ENCODE measurements at regions not wholly inside any gene's neighbourhood (a gene's known extent, or its start where the extent isn't known, plus 50 kb on each side); places are given as distances from the start of the nearest gene placed in this dataset.

DNA sequence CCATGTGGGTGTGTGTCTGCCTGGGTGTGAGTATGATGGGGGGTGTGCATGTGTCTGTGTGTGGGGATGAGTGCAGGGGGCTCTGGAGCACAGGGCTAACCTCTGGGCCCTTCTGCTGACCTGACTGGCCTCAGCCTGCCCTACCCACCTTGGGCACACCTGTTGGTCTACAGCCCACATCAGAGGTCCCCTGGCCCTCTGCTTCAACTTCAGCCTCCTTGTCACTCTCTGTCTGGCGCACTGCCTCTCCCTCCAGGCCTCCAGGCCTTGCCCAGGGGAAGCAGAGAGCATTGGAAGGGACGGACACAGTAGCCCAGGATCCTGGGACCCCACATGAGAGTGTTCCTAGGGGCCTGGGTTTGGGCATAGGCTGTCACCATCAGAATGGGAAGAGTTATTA is 115.4 kb downstream of the EFNB1 start:
- no peak for DNase-seq

DNA sequence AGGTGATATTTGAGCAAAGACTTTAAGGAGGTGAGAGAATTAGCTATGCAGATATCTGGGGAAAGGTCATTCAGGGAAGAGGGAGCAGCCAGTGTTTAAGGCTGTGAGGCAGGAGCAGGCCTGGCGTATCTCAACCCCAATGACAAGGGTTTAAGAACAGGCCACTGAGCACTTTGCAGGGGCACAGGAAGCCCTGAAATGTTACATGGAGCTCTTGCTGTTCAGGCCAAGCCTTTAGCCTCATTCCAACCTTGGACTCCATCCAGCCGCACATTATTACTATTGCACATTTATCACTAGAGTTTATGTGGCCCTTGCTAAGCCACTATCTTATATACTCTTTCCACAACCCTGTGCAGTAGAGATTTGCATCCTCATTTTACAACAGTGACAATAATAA is 114.0 kb downstream of the EFNB1 start:
- DNase-seq = no peak

DNA sequence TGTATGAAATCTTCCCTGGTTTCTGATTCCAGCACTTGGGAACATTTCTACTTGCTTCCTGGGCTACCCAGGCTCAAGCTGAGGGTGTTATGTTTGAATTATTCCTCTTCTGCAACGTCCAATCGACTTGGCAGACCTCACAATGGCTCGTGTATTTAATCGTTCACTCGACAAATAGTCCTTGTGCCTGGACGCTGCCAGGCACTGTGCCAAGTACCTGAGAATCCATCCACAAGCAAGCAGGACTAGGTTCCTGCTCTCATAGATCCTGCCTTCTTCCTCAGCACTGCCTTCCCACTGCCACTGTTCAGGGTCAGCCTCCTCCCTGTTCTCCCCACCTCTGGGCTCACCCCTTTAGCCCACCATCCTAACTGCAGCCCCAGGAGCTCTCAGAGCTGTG is 113.3 kb downstream of the EFNB1 start:
- DNase-seq = no peak

- DNase-seq = no peak
These were observed 112.6 kb downstream of the EFNB1 start for GRCh38 chrX:68941385-68941952.

GRCh38 chrX:68940601-68941000 is 111.8 kb downstream of the EFNB1 start:
- DNase-seq = no peak

- DNase-seq = no peak
These were observed 111.0 kb downstream of the EFNB1 start for GRCh38 chrX:68939868-68940267.

DNA sequence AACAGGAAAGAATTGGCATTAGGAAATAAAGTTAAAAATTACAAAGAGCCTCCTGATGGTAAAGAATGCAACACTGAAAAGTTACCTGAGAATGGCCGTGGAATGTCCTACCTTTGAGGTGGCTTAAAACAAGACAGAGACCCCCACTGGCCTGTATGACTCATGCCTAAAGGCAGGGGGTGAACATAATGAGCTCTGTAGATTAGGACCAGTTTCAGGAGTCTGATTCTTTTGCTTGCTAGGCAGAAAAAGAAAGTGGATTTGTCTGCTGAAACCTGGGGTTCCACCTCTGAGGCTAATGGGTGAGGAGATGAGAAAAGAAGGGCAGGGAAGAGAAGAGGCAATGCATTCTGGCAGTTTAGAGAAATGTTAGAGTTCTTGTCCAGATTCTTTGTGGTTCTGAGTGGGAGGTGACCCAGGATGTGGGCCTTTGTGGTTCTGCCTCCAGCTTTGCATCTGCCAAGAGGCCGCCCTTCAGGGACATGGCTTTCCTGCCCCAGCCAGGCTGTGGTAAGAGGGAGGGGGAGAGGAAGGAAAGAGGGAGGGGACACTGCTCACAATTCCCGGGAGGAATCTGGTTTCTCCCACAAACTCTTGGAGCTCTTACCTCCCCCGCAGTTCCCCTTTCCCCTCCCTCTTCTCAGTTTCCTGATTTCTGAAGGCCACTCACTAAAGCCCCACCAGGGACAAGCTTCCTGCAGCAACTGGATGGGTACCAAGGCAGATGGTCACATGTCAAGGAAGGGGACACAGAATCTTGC is 109.6 kb downstream of the EFNB1 start:
- no peak for DNase-seq

- no peak for DNase-seq
These were observed 108.8 kb downstream of the EFNB1 start for GRCh38 chrX:68937581-68937980.

- DNase-seq = no peak
These were observed 107.8 kb downstream of the EFNB1 start for GRCh38 chrX:68936608-68937007.

- no peak for DNase-seq
These were observed 107.3 kb downstream of the EFNB1 start for GRCh38 chrX:68936126-68936525.

DNA sequence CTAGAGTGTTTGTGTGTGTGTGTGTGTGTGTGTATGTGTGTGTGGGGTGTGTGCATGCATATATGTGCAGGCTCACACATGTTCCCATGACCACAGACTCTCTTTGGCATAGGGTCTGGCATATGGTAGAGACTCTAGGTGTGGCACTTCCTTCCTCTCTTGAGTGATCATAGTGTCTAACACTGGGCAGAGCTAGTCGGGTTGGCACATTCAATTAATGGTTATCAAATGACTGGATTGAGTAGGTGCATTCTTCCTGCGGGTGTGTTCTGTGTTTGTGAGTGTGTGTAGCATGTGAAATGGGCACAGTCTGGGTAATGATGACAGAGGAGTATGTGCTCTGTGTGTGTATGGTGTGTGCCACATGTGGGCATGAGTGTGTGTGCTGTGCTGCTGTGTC is 106.5 kb downstream of the EFNB1 start:
- no peak for DNase-seq

- DNase-seq = no peak
These were observed 106.1 kb downstream of the EFNB1 start for GRCh38 chrX:68934922-68935321.

GRCh38 chrX:68934421-68934820 is 105.6 kb downstream of the EFNB1 start:
- DNase-seq = no peak

GRCh38 chrX:68932611-68933010 is 103.8 kb downstream of the EFNB1 start:
- no peak for DNase-seq

DNA sequence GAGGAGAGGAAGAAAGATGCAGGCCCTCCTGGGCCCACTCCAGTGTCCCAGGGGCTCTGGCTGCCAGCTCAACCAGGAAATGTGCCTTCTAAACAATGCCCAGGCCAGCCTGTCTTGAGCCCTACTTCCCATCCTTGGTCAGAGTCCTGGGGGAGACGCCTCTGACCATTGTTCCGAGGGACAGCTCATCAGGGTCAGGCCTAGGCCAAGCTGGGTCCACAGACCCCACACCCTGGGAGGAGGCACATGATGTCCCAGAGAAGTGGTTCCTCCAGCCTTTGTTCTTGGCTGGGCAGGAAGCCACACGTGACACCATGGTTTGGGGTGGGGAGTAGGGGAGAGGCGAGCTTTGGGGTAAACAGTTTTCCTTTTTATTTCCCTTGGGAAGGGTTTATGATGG is 102.5 kb downstream of the EFNB1 start:
- DNase-seq = no peak

- no peak for DNase-seq
These were observed 101.9 kb downstream of the EFNB1 start for GRCh38 chrX:68930542-68931317.

DNA sequence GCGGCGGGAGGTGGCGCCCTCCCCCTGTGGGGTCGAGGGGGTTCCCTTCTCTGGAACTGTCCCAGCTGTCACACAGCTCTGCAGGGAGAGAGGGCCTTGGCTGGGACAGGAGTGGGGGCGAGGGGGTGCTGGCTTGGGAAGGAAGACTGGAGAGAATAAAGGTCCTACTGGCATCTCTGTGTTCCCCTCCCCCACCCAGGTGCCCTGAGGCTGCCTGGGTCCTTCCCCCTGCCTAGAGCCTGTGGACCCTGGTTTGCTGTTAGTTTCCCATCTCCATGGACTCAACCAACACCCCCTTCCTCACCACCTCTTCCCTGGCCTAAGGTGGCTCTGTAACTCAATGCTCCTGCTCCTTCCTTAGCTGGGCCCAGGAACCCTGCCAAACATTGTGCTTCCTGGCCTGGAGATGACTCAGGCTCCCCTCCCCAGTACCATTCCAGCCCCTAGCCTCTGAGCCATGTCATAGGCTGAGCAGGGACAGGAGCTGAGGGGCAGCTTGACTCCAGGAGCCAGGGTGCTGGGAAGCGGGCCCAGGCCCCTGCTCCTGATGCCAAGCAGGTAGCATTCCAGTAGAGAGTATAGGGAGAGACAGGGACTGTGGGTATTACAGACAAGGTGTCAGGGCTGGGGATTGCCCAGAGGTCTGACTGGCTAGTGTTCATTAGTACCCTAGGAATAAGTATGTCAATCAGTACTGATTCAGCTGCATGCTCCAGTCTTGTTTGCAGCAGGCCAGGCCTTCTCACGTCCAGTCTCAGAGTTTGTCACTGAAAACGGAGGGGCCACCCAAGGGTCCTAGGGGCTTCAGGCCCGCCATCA is 100.7 kb downstream of the EFNB1 start:
- no peak for DNase-seq

- DNase-seq = no peak
These were observed 99.6 kb downstream of the EFNB1 start for GRCh38 chrX:68928401-68928800.

DNA sequence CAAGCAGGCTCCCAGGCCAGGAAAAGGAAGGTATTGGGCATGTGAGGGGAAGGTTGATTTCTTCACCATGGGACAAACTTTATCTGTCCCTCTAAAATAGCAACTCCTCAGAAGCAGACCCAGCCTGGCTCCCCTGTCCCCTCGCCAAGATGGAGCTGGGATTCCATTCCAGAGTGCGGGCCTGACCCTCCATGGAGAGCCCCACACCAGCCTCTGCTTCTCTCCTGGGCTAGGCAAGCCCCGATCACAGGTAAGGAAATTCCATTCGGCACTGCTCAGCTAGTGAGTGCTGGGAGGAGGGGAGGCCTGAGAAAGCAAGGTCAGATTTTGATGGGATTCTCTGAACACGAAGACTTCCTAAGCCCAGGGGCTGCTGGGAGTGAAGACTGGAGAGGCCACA is 98.4 kb downstream of the EFNB1 start:
- no peak for DNase-seq

DNA sequence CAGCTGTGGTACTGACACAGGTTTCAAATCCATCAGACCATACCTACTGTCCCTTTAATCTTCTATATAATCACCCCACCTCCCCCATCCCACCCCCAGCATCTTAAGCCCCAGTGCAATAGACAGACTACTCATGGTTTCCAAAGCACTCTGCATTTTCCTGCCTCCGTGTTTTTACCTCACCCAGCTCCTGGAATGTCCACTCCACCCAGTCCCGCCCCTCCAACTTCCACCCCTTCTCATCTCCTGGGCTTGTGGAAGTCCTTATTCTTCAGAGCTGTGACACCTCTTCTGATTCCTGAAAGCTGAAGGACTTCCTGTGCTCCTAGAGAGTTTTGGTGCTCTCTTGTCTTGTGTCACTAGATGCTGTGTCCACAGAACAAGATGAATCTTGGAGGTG is 94.3 kb downstream of the EFNB1 start:
- DNase-seq = no peak

DNA sequence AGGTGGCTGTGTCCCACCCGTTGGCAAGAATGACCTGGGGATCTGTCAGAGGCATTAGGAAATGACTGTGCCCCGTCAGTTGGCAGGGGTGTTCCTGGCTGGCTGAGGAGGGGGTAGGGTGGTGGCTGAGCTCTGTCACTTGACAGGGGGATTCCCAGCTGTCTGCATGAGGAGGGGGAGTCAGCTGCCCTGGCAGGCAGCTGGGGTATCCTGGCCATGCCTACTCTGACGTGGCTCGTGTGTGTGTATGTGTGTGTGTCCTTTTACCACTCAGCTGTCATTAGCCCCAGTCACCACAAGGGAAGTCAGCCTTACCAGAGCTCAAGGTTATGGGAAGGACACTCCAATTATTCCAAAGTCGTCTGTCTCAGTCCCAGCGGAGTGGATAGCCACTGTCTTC is 93.2 kb downstream of the EFNB1 start:
- no peak for DNase-seq

DNA sequence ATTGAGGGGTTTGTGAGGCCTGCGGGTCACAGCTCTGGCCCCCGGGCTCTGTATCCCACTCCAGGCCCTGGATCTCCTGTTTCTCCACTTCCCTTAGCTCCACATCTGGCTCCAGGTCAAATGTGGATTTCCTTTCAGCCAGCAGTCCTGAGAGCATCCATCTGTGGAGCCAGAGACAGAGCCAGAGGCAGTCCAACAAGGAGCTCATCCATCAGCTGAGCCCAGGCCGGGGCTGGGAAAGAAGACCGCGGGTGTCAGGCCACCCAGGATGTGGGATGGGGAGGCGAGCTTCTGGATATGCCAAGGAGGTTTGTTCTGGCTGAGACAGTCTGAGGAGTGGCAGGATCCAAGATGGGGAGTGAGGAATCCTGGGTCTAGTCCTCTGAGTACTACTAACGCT is 91.7 kb downstream of the EFNB1 start:
- DNase-seq = no peak

DNA sequence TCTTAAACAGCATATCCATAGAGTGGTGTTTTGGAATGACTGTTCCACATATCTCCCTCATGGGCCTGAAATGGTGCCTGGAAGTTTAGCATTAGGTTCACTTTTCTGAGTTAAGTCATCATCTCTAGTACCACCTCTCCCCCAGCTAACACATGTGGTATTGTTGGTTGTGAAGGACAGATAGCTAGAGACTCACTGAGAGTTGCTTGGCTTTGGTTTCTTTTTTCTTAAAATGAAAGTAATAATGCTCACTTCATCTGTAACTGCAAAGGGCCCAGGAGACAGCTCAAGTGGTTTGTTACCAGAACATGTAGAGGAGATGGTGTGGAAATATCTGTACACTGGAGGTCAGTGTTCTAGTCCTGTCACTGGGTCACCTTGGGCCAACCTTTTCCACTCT is 90.9 kb downstream of the EFNB1 start:
- no peak for DNase-seq
